Activated naive CD8-positive, alpha-beta T cell treated with anti-CD3 and anti-CD28 coated beads, Interleukin-2, amount 50 U/mL, for 16 hours (primary cell): ENCODE measurements at regions not wholly inside any gene's neighbourhood (a gene's known extent, or its start where the extent isn't known, plus 50 kb on each side); places are given as distances from the start of the nearest gene placed in this dataset.

Source experiments
- DNase-seq: peaks from one replicate; pipeline ENCODE4 v3.0.0-alpha.2; 2020; ENCODE audit warnings: low read depth, low spot score

DNA sequence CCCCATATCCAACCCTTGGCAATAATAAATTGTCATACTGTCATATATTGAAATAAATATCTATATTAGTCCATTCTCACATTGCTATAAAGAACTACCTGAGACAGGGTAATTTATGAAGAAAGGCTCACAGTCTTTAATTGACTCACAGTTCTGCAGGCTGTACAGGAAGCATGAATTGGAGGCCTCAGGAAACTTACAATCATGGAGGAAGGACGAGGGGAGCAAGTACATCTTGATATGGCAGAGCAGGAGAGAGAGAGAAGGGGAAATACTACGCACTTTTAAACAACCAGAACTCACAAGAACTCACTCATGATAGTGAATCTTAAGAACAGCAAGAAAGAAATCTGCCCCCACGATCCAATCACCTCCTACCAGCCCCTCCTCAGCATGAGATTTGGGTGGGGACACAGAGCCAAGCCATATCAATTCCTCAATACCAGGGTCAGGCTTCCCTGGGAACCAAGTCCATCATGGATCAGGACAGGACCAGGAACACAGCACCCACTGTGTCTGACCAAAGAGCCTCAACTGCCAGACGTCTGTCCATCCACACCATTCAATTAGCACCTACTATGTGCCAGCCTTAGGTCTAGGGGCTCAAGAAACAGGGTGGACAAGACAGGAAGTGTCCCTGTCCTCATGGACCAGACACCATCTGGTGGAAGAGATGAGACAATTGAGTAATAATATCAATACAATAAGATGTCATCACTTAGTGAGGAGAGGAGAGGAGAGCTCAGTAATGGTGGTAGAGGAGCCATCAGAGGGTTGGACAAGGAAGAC is 56.9 kb upstream of the TOP3B start:
- no peak for DNase-seq

DNA sequence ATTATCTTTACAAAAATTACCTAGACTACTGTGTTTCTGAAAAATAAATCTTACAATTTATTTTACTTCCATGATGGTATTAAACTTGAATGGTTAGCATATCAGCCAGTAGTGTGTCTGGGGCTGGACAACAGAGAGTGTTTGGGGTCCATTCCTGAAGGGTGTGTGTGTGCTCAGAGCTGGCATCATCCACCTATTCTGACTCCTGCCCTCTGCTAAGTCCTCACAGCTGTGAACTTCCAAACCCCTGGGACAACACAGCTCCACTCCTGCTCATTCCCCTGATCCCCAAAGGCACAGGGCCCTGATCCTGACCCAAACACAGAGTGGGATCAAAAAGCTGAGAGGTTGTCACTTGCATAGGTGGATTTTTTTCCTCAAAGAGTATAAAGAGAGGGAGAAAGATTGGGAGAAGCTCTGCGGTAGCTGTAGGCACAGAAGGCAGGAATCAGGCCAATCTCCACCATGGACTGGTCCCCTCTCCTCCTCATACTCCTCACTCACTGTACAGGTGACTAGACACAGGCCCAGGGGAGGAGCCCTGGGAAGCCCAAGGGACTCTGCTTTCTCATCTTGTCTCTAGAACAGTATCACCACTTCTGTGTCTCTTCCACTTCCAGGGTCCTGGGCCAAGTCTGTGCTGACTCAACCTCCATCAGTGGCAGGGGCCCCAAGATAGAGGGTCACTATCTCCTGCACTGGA is 55.7 kb upstream of the TOP3B start:
- DNase-seq, result no peak

DNA sequence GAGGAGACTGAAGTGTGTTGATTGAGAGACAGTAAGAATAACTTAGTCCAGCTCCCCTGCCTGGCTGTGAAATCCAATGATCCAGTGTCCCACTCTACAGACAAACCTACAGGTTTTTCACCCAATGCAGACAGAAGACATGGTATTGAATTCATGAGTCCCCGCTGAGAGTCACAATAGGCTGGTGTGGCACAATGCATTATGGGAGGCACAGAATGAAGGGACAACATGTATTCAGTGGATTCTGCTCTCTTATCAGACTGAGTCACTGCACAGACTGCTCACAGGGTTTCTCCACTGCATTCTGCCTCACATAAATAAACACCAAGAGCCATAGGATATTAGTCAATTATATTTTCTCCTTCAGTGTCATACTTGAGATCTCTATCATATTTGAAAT is 55.2 kb upstream of the TOP3B start:
- DNase-seq, result no peak

DNA sequence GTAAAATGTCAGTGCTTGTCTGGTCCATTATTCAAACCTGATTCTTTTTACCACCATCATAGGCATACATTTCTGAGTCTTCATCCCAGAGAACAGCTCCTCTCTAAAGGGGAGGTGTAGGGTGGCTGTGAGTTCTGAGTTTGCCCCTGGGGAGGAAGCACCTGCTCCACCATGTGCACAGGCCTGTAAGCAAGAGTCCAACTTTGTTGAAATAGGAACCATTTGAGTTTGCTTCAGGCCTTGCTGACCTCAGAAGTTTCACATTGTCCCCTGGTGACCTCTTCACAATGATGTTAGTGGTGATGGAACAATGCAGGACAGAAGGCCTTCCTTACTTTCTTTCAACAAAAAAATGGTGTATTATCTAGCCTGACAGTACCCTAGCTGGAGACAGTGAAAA is 54.6 kb upstream of the TOP3B start:
- no peak for DNase-seq

DNA sequence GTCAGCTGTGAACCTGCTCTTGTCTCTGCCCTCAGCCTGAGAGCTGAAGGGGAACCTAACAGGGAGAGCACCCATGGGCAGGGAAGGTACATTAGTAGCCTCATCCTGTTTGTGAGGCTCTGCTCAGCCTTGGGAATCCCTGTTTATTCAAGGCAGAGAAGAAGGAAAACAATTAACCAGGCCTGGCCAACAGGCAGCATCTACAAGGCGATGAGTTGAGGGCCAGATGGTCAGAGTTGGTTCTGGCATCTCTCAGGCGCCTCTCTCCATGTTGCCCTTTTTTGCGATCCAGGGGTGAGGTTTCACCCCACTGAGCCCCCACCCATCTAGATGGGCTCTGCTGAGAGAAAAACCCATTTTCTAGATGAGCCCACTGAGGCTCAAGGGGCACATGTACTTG is 54.0 kb upstream of the TOP3B start:
- no peak for DNase-seq

DNA sequence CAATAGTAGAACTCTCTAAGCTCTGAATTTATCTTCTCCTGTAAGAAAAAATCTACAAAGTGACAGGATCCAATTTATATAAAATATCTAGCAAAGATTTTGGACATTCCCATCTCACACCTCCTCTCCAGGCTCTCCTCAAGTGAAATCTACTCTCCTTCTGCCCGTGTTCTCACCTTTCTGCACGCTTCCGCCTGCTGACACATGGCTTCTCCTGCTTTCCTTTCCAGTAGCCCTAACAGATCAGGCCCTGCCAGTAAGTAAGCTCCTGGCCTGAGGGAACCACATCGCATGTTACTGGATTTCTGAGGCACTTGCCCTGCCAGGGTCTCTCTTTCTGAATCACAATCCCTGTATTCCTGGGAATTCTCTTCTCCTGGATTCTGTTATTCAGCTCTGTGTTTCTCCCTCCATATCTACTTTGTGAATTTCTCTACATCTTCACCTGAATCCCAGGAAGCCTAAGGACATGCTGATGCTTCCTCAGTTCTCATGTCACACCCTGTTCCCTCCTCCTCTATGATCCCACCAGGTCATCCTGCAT is 53.3 kb upstream of the TOP3B start:
- no peak for DNase-seq

DNA sequence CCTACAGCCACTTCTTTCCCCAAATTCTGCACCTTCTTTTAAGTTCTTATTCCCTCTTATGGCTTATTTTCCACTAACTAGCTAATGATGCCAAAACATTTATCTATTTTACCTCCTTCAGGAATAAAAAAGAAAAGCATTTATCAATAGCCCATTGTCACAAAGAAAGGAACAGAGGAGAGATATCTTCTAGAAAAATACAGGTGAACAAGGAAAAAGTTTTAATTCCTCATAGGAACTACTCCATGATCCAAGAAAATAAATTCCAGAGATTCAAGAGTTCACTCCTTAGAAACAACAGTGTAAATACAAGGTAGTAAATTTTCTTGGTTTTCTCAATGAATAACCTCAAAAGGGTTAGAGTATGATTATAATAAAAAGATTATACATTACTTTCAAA is 52.6 kb upstream of the TOP3B start:
- DNase-seq, result no peak

DNA sequence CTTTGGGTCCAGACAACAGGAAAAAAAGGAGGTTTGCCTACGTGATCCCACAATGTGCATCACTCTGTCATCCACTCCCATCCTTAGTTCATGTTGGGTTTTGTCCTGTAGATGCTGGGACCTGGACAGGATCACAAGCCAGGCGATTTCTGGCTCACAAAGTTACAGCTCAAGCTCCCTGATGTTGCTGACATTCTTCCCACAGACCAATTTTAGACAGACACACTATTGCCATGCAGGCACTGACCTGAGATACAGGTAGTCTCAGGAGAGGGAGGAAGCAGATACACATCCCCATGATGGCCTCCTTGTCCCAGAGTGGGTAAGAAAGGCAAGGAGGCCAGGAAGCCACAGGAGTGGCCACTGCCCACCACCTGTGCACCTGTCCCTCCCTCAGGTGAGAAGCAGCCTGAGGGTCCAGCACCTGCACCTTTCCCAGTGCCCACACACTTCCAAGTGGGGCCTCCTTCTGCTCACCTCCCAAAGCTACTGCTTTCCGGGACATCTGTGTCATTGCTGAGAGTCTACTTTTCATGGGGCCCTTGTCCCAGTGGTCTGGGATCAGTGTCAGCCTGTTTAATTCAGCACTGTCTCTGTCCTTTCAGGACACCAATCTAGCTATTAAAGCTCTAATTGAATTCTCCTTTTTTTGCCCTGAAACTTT is 52.0 kb upstream of the TOP3B start:
- DNase-seq, result no peak

DNA sequence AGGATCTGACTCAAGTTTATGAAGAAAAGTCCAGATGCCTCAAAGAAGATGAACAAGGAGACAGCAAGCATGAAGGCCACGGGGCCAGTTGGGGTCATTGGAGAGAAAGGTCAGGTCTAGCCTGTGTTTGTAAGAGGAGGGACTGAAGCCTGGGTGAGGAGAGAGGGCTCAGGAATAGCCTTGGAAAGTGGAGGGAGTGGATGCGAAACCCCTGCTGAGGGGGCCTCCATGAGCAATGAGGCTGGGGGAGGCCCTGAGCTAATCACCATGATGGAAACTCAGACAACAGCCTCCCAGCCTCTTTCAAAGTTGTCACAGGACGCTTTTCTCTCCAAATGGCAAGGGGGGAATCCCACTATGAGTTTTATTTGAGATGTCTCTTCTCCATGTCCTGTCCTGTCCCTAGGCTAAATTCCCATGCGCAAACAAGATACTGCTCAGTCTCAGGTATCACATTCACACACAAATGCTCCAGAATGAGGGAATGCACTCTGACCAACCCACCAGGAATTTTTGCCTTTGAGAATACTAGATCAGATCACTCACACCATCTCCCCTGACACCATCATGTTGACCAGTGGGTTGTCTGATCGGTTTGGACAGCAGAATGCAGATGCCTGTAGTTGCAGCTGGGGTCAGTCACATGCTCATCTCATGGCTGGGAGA is 51.3 kb upstream of the TOP3B start:
- no peak for DNase-seq

DNA sequence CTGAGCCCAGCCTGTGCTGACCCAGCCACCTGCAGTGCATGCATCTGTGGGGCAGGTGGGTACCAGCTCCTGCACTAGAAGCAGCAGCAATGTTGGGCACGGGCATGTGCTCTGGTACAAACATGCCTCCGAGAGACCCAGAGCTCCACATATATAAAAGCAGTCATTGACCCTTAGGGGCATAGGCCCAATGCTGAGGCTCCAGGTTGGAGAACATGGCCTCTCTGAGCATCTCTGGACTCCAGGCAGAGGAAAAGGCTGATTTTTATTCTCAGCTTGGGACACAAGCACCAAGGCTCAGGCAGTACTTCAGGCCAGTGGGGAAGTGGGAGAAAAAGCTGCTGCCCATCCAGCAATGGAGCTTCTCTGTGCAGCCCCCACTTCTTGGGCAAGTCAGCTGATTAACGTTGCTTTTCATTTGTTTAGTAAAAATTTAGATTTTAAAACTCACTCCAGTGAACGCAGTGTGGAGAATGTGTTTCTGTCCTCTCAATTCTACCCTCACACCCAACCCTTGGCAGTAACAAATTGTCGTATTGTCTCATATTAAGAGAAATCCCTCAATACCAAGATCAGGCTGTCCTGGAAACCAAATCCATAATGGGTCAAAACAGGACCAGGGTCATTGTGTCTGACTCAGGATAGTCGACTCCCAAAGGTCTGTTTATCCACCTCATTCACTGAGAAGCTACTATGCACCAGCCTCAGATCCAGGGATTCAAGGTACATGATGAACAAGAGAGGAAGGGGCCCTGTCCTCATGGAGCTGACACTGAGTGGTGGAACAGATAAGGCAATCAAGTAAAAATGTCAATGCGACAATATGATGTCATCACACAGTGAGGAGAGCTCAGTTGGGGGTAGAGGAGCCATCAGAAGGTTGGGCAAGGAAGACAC is 50.6 kb upstream of the TOP3B start:
- DNase-seq, result no peak

DNA sequence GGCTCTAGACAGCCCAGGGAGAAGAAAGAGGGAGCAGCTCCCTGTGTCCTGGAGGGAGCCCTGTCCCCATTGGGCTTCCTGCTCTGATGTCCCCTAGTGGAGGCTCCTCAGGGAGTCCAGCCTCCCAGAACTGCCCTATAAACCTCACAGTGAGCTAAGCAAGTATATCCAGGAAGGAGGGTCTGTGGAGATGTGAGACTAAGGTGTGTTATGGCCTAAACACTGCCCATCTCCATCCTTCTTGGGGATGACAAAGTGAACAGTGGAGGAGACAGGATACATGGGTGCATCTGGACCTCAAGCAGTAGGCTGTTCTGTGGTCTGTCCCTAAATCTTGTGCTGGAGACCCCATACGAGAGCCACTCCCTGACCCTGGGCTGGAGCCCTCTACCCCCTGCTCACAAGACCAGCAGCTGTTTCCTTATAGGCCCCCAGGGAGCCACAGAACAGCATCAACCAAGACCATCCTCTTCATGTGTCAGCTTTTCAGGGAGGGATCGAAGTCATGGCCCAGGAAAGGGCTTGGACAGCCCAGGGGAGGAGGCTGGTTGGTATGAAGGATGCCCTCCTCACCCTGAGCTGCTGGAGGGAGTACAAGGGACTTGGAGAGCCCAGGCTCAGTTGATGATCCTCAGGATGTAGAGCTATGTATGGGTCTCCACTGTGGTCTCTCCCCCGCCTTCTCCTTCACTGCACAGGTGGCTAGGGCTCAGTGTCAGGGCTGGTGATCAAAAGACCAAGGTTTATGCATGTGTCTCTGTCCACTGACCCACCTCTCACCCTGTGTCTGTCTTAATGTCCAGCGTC is 49.7 kb upstream of the TOP3B start:
- DNase-seq, result no peak
